HCT116 (cell line): ENCODE measurements at regions not wholly inside any gene's neighbourhood (a gene's known extent, or its start where the extent isn't known, plus 50 kb on each side); places are given as distances from the start of the nearest gene placed in this dataset.

Source experiments
- ATAC-seq: fragments of 200-7000 bp; cut with Tn5 transposase; 2 replicates; pipeline ENCODE4 v1.9.1; 2020; ENCODE audit warnings: mild to moderate bottlenecking, moderate library complexity
- BruUV-seq: library from RNA; stranded (reverse); fragments of 400-500 nt; replicated peaks from 2 replicates; lab custom pipeline; 2021; lab: Mats Ljungman, UMichigan
- CTCF ChIA-PET: fragments of 300-600 bp; sonication (Branson Sonifier 250); formaldehyde crosslinking; loops from one replicate; lab custom pipeline; 2021; ENCODE audit warnings: antibody characterized with exemption; lab: Charles Lee
- POLR2A ChIA-PET: fragments of 300-600, 350-600 bp; sonication (Branson Sonifier 250); formaldehyde crosslinking; loops from one replicate; lab custom pipeline; 2021; ENCODE audit warnings: antibody characterized with exemption; lab: Charles Lee
- RAD21 ChIA-PET, 2 experiments: fragments of 300-600 bp; sonication (Branson Sonifier 250); formaldehyde crosslinking; loops; one replicate each; lab custom pipeline; 2023; ENCODE audit warnings: low total read pairs in 2 of 2; ENCODE audit not compliant: uncharacterized antibody in 2 of 2, unreplicated experiment in 2 of 2, low non-redundant PET in 1 of 2; lab: Charles Lee
- DNase-seq: peaks from one replicate; pipeline ENCODE4 v3.0.0-alpha.2; 2010; ENCODE audit warnings: low read depth, low spot score
- H2AFZ ChIP-seq: fragments of 200-600 bp; shearing (Covaris generic), sonication (generic); 2 replicates; pipeline ENCODE4 v1.6.1; 2017; ENCODE audit warnings: low read depth, mixed run types, mixed read lengths, antibody characterized with exemption, low read length; ENCODE audit not compliant: poor library complexity, severe bottlenecking
- H3K27ac ChIP-seq: 2 replicates; pipeline ENCODE4 v1.5.1; 2012; ENCODE audit warnings: low read depth, low read length
- H3K27me3 ChIP-seq: fragments of 200-600 bp; sonication (generic); 2 replicates; pipeline ENCODE4 v1.6.1; 2016; ENCODE audit warnings: mixed run types, low read length, mixed read lengths; ENCODE audit not compliant: insufficient read depth
- H3K36me3 ChIP-seq, 2 experiments: fragments of 200-500 bp in 1 of 2; fragments of 200-600 bp in 1 of 2; sonication (Bioruptor generic) in 1 of 2; sonication (generic) in 1 of 2; 2 replicates each; pipeline versions ENCODE4 v1.5.1 to v1.6.1; 2014 to 2016; ENCODE audit warnings: low read length in 2 of 2, inconsistent platforms in 1 of 2, mixed read lengths in 1 of 2, mixed run types in 1 of 2; ENCODE audit not compliant: insufficient read depth in 2 of 2, control insufficient read depth in 1 of 2
- H3K4me1 ChIP-seq, 2 experiments: fragments of 200-600 bp in 1 of 2; sonication (generic) in 1 of 2; 2 replicates each; pipeline versions ENCODE4 v1.5.1 to v1.6.1; 2012 to 2017; ENCODE audit warnings: low read length in 2 of 2, inconsistent platforms in 1 of 2, mild to moderate bottlenecking in 1 of 2, mixed read lengths in 1 of 2, mixed run types in 1 of 2, moderate library complexity in 1 of 2; ENCODE audit not compliant: insufficient read depth in 2 of 2, control insufficient read depth in 1 of 2
- H3K4me2 ChIP-seq: fragments of 200-600 bp; sonication (generic); 2 replicates; pipeline ENCODE4 v1.6.1; 2017; ENCODE audit warnings: mixed run types, low read length, mixed read lengths
- H3K4me3 ChIP-seq, 2 experiments: fragments of 200-600 bp in 1 of 2; sonication (generic) in 1 of 2; replicated peaks in 1 of 2; 2 replicates each; pipeline ENCODE4 v1.5.1; 2011 to 2016; ENCODE audit warnings: low read length in 2 of 2, control low read depth in 1 of 2, low read depth in 1 of 2, mild to moderate bottlenecking in 1 of 2, mixed read lengths in 1 of 2, mixed run types in 1 of 2
- H3K79me2 ChIP-seq: fragments of 200-600 bp; sonication (generic); 2 replicates; pipeline ENCODE4 v1.6.1; 2017; ENCODE audit warnings: mild to moderate bottlenecking, mixed run types, low read length, moderate library complexity, mixed read lengths; ENCODE audit not compliant: insufficient read depth
- H3K9ac ChIP-seq: fragments of 200-600 bp; sonication (generic); 2 replicates; pipeline ENCODE4 v1.6.1; 2016; ENCODE audit warnings: low read length, mixed read lengths
- H3K9me2 ChIP-seq: fragments of 200-600 bp; sonication (generic), shearing (Covaris generic); 2 replicates; pipeline ENCODE4 v1.6.1; 2017; ENCODE audit warnings: mixed run types, mild to moderate bottlenecking, moderate library complexity; ENCODE audit not compliant: insufficient read depth
- H3K9me3 ChIP-seq, 2 experiments: fragments of 200-500 bp in 1 of 2; fragments of 200-600 bp in 1 of 2; sonication (Bioruptor generic) in 1 of 2; sonication (generic) in 1 of 2; 2 replicates each; pipeline ENCODE4 v1.6.1; 2014 to 2017; ENCODE audit warnings: low read length in 2 of 2, mixed read lengths in 2 of 2, inconsistent platforms in 1 of 2, low read depth in 1 of 2, mild to moderate bottlenecking in 1 of 2, mixed run types in 1 of 2, moderate library complexity in 1 of 2; ENCODE audit not compliant: control insufficient read depth in 1 of 2, insufficient read depth in 1 of 2
- H4K20me1 ChIP-seq: fragments of 200-600 bp; sonication (generic), shearing (Covaris generic); 2 replicates; pipeline ENCODE4 v1.6.1; 2017; ENCODE audit warnings: mixed run types, mild to moderate bottlenecking, moderate library complexity; ENCODE audit not compliant: insufficient read depth
- CEBPB ChIP-seq: IDR thresholded peaks from 2 replicates; pipeline ENCODE4 v1.6.1; 2012; ENCODE audit warnings: low read depth
- CTCF ChIP-seq, 3 experiments: fragments of 200-600 bp in 1 of 3; sonication (generic) in 1 of 3; IDR thresholded peaks in 2 of 3; conservative IDR thresholded peaks in 1 of 3; 2 replicates each; pipeline ENCODE4 v1.5.1; 2012 to 2017; ENCODE audit warnings: low read depth in 2 of 3, low read length in 2 of 3, antibody characterized with exemption in 1 of 3, borderline replicate concordance in 1 of 3, control low read depth in 1 of 3, mild to moderate bottlenecking in 1 of 3, mixed read lengths in 1 of 3, mixed run types in 1 of 3, moderate library complexity in 1 of 3; ENCODE audit not compliant: insufficient read depth in 1 of 3
- EGR1 ChIP-seq: IDR thresholded peaks from 2 replicates; pipeline ENCODE4 v1.6.1; 2012; ENCODE audit warnings: low read depth
- ELF1 ChIP-seq: IDR thresholded peaks from 2 replicates; pipeline ENCODE4 v1.6.1; 2012; ENCODE audit warnings: low read depth, borderline replicate concordance
- EZH2phosphoT487 ChIP-seq: fragments of 200-600 bp; IDR thresholded peaks from 2 replicates; pipeline ENCODE4 v1.6.1; 2018; ENCODE audit warnings: antibody characterized with exemption, borderline replicate concordance
- FOSL1 ChIP-seq: IDR thresholded peaks from 2 replicates; pipeline ENCODE4 v1.6.1; 2012; ENCODE audit warnings: low read depth
- JUND ChIP-seq: IDR thresholded peaks from 2 replicates; pipeline ENCODE4 v1.6.1; 2012
- MAX ChIP-seq: IDR thresholded peaks from 2 replicates; pipeline ENCODE4 v1.6.1; 2012
- POLR2AphosphoS5 ChIP-seq: IDR thresholded peaks from 2 replicates; pipeline ENCODE4 v1.6.1; 2011; ENCODE audit warnings: mild to moderate bottlenecking, low read depth, low read length, moderate library complexity
- RAD21 ChIP-seq: IDR thresholded peaks from 2 replicates; pipeline ENCODE4 v1.6.1; 2012; ENCODE audit warnings: low read depth, mild to moderate bottlenecking
- SIN3A ChIP-seq: IDR thresholded peaks from 2 replicates; pipeline ENCODE4 v1.6.1; 2012; ENCODE audit warnings: low read depth
- TCF7L2 ChIP-seq: IDR thresholded peaks from 2 replicates; pipeline ENCODE4 v1.7.0; 2011; ENCODE audit warnings: borderline replicate concordance, inconsistent platforms; ENCODE audit not compliant: insufficient read depth, insufficient read length; ENCODE audit errors: extremely low read depth
- YY1 ChIP-seq: IDR thresholded peaks from 2 replicates; pipeline ENCODE4 v1.6.1; 2011; ENCODE audit warnings: low read length, low read depth, moderate library complexity, mild to moderate bottlenecking; ENCODE audit not compliant: insufficient replicate concordance; ENCODE audit errors: extremely low read depth
- ZFX ChIP-seq: fragments of 450-650 bp; IDR thresholded peaks from 2 replicates; pipeline ENCODE4 v1.6.1; 2017
- ZNF274 ChIP-seq: fragments of 200-500 bp; sonication (Bioruptor generic); IDR thresholded peaks from 2 replicates; pipeline ENCODE4 v1.6.1; 2014; ENCODE audit warnings: mild to moderate bottlenecking, low read depth, low read length, inconsistent platforms
- intact Hi-C: fragments of 100-400 bp; cut with micrococcal nuclease; formaldehyde crosslinking; loops from 2 replicates; pipeline ENCODE4 v1.10.0; 2022
- TF ChIP-seq, protein P1 (sequence below): IDR thresholded peaks from 2 replicates; pipeline ENCODE4 v1.6.1; 2011; ENCODE audit warnings: mild to moderate bottlenecking, low read length, moderate library complexity; ENCODE audit not compliant: insufficient replicate concordance; ENCODE audit errors: extremely low read depth

GRCh38 chr1:188325211-188325610 lies 1496.5 kb downstream of the PLA2G4A start:
- POLR2A ChIA-PET, result no interaction called here
- H4K20me1 ChIP-seq, result no peaks in the 10 kb centered on the region
- H2AFZ ChIP-seq, result no peak overlapping the region
- no peak for ATAC-seq
- intact Hi-C loops, result no loop called here
- no peaks in the 10 kb centered on the region for H3K4me1 ChIP-seq
- H3K79me2 ChIP-seq, result no peaks in the 10 kb centered on the region
- H3K4me3 ChIP-seq, result no peak overlapping the region
- TF ChIP-seq TCF7L2 (no peak), ZFX (no peak), SIN3A (no peak), RAD21 (no peak), JUND (no peak), POLR2AphosphoS5 (no peak), CTCF (IDR thresholded peaks at IDR 0.05 in 2 of 3, conservative IDR thresholded peaks at IDR 0.05 in 1 of 3; ENCODE audit: borderline replicate concordance in 1 of 3, insufficient read depth in 1 of 3, low read depth in 2 of 3, low read length in 2 of 3) (no peak), FOSL1 (no peak)
- TF ChIP-seq, all 23 proteins: peak for 0
- H3K9ac ChIP-seq, result no peak overlapping the region
- no TSS peak for BruUV-seq
- ChIA-PET CTCF (no interaction called here), RAD21 (no interaction called here)
- no peak overlapping the region for H3K27ac ChIP-seq
- H3K36me3 ChIP-seq, result no peaks in the 10 kb centered on the region
- H3K27me3 ChIP-seq, result no peaks in the 10 kb centered on the region
- H3K9me3 ChIP-seq, result no peaks in the 10 kb centered on the region
- H3K4me2 ChIP-seq, result no peak overlapping the region
- H3K9me2 ChIP-seq, result no peaks in the 10 kb centered on the region; the same call in 1 of the 2 replicates
- DNase-seq, result no peak

- Histone ChIP-seq H3K9me3 (no peaks in the 10 kb centered on the region), H3K4me2 (no peak overlapping the region), H3K9ac (no peak overlapping the region), H4K20me1 (no peaks in the 10 kb centered on the region), H2AFZ (no peak overlapping the region), H3K27ac (no peak overlapping the region), H3K79me2 (no peaks in the 10 kb centered on the region), H3K36me3 (no peaks in the 10 kb centered on the region), H3K4me3 (no peak overlapping the region), H3K4me1 (no peaks in the 10 kb centered on the region), H3K27me3 (no peaks in the 10 kb centered on the region), H3K9me2 (no peaks in the 10 kb centered on the region)
- RAD21 ChIA-PET, result no interaction called here
- intact Hi-C loops, result no loop called here
- no TSS peak for BruUV-seq
- CTCF ChIA-PET, result no interaction called here
- no peak for TF ChIP-seq MAX
- TF ChIP-seq JUND, result no peak
- TF ChIP-seq SIN3A, result no peak
- no peak for TF ChIP-seq ELF1
- TF ChIP-seq ZFX, result no peak
- no peak for TF ChIP-seq EGR1
- no peak for TF ChIP-seq EZH2phosphoT487
- TF ChIP-seq, protein P1, sequence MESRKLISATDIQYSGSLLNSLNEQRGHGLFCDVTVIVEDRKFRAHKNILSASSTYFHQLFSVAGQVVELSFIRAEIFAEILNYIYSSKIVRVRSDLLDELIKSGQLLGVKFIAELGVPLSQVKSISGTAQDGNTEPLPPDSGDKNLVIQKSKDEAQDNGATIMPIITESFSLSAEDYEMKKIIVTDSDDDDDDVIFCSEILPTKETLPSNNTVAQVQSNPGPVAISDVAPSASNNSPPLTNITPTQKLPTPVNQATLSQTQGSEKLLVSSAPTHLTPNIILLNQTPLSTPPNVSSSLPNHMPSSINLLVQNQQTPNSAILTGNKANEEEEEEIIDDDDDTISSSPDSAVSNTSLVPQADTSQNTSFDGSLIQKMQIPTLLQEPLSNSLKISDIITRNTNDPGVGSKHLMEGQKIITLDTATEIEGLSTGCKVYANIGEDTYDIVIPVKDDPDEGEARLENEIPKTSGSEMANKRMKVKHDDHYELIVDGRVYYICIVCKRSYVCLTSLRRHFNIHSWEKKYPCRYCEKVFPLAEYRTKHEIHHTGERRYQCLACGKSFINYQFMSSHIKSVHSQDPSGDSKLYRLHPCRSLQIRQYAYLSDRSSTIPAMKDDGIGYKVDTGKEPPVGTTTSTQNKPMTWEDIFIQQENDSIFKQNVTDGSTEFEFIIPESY, result no peak
- TF ChIP-seq RAD21, result no peak
- TF ChIP-seq ZNF274, result no peak
- no peak for TF ChIP-seq CEBPB
- no peak for TF ChIP-seq YY1
- TF ChIP-seq TCF7L2, result no peak
- POLR2A ChIA-PET, result no interaction called here
- DNase-seq (no peak), ATAC-seq (no peak)
These were observed 1515.2 kb downstream of the PLA2G4A start for GRCh38 chr1:188343914-188344313.
